H1 (cell line): ENCODE measurements at regions not wholly inside any gene's neighbourhood (a gene's known extent, or its start where the extent isn't known, plus 50 kb on each side); places are given as distances from the start of the nearest gene placed in this dataset.

ENCODE experiments used
- CTCF ChIA-PET: fragments of 300-600 bp; sonication (Branson Sonifier 250); formaldehyde crosslinking; loops from one replicate; lab custom pipeline; 2021; ENCODE audit not compliant: partially characterized antibody; lab: Charles Lee
- POLR2A ChIA-PET: fragments of 300-600 bp; sonication (Branson Sonifier 250); formaldehyde crosslinking; loops from one replicate; lab custom pipeline; 2021; ENCODE audit warnings: inconsistent platforms; ENCODE audit not compliant: partially characterized antibody; lab: Charles Lee
- DNase-seq, 2 experiments: peaks; one replicate each; pipeline versions ENCODE4 v3.0.0 to v3.0.0-alpha.2; 2010 to 2022; ENCODE audit warnings: low spot score in 2 of 2, low read depth in 1 of 2, mixed read lengths in 1 of 2
- FAIRE-seq: peaks from 2 replicates; lab custom pipeline; 2011; peaks lifted over from hg19 to GRCh38; lab: Jason Lieb, UNC
- H2AFZ ChIP-seq: 2 replicates; pipeline ENCODE4 v1.8.1; 2012; ENCODE audit warnings: low read length, inconsistent platforms
- H2AK5ac ChIP-seq: 2 replicates; pipeline ENCODE4 v1.6.1; 2013; ENCODE audit warnings: low read depth, low read length
- H2BK120ac ChIP-seq: replicated peaks from 2 replicates; pipeline ENCODE3; 2013; ENCODE audit warnings: low read depth, low read length, inconsistent platforms
- H2BK12ac ChIP-seq: 2 replicates; pipeline ENCODE4 v1.6.1; 2013; ENCODE audit warnings: low read depth, low read length
- H2BK15ac ChIP-seq: 2 replicates; pipeline ENCODE4 v1.6.1; 2013; ENCODE audit warnings: low read length
- H2BK20ac ChIP-seq: 2 replicates; pipeline ENCODE4 v1.6.1; 2013; ENCODE audit warnings: low read length
- H2BK5ac ChIP-seq: 2 replicates; pipeline ENCODE4 v1.6.1; 2013; ENCODE audit warnings: low read depth, low read length
- H3K14ac ChIP-seq: 2 replicates; pipeline ENCODE4 v1.6.1; 2013; ENCODE audit warnings: inconsistent platforms; ENCODE audit not compliant: insufficient read length
- H3K18ac ChIP-seq: 2 replicates; pipeline ENCODE4 v1.6.1; 2013; ENCODE audit warnings: low read length; ENCODE audit errors: extremely low read depth
- H3K23ac ChIP-seq: 2 replicates; pipeline ENCODE4 v1.6.1; 2013; ENCODE audit warnings: inconsistent platforms; ENCODE audit not compliant: insufficient read length
- H3K23me2 ChIP-seq: 2 replicates; pipeline ENCODE4 v1.6.1; 2013; ENCODE audit warnings: low read depth, low read length
- H3K27ac ChIP-seq: 2 replicates; pipeline ENCODE4 v1.6.1; 2011; ENCODE audit warnings: low read depth, low read length, inconsistent platforms
- H3K27me3 ChIP-seq, 4 experiments: replicated peaks in 1 of 4; 1 replicate in 1 of 4; 2 replicates in 3 of 4; pipeline versions ENCODE4 v1.6.1 to v1.8.1; 2011 to 2013; ENCODE audit warnings: low read length in 3 of 4, mild to moderate bottlenecking in 3 of 4, inconsistent platforms in 2 of 4, mixed read lengths in 2 of 4, moderate library complexity in 1 of 4; ENCODE audit not compliant: control insufficient read depth in 3 of 4, insufficient read depth in 3 of 4; ENCODE audit errors: extremely low read depth in 1 of 4
- H3K36me3 ChIP-seq, 4 experiments: 2 replicates each; pipeline versions ENCODE4 v1.6.1 to v1.8.1; 2011 to 2013; ENCODE audit warnings: mild to moderate bottlenecking in 4 of 4, low read length in 3 of 4, moderate library complexity in 2 of 4, control low read depth in 1 of 4, inconsistent platforms in 1 of 4; ENCODE audit not compliant: insufficient read depth in 4 of 4, control insufficient read depth in 2 of 4
- H3K4ac ChIP-seq: replicated peaks from 2 replicates; pipeline ENCODE3; 2013; ENCODE audit warnings: low read length, low read depth, mixed read lengths, inconsistent platforms; ENCODE audit not compliant: insufficient read length
- H3K4me1 ChIP-seq, 4 experiments: replicated peaks in 1 of 4; 1 replicate in 1 of 4; 2 replicates in 3 of 4; pipeline versions ENCODE4 v1.6.1 to v1.8.1; 2011 to 2013; ENCODE audit warnings: low read length in 3 of 4, inconsistent platforms in 2 of 4, mixed read lengths in 1 of 4; ENCODE audit not compliant: insufficient read depth in 4 of 4, control insufficient read depth in 3 of 4
- H3K4me2 ChIP-seq, 2 experiments: 2 replicates each; pipeline versions ENCODE4 v1.6.1 to v1.8.1; 2011 to 2013; ENCODE audit warnings: low read depth in 2 of 2, low read length in 2 of 2, control low read depth in 1 of 2, inconsistent platforms in 1 of 2, mild to moderate bottlenecking in 1 of 2; ENCODE audit not compliant: insufficient read depth in 1 of 2
- H3K4me3 ChIP-seq, 4 experiments: fragments of 200-600, 300-600 bp in 1 of 4; sonication (generic), shearing (Covaris generic), sonication (Bioruptor Twin) in 1 of 4; 2 replicates each; pipeline versions ENCODE4 v1.5.1 to v1.8.1; 2011 to 2016; ENCODE audit warnings: low read length in 4 of 4, low read depth in 3 of 4, control low read depth in 2 of 4, inconsistent platforms in 2 of 4, mild to moderate bottlenecking in 2 of 4, mixed read lengths in 1 of 4, moderate library complexity in 1 of 4; ENCODE audit not compliant: insufficient read depth in 2 of 4; ENCODE audit errors: extremely low read depth in 1 of 4
- H3K56ac ChIP-seq: replicated peaks from 2 replicates; pipeline ENCODE3; 2013; ENCODE audit warnings: low read depth, mild to moderate bottlenecking, mixed read lengths, low read length, inconsistent platforms; ENCODE audit not compliant: insufficient read length
- H3K79me1 ChIP-seq: 2 replicates; pipeline ENCODE4 v1.6.1; 2013; ENCODE audit warnings: low read depth, low read length, control low read depth
- H3K79me2 ChIP-seq, 2 experiments: 2 replicates each; pipeline versions ENCODE4 v1.6.1 to v1.8.1; 2012 to 2013; ENCODE audit warnings: low read length in 2 of 2, mild to moderate bottlenecking in 2 of 2, inconsistent platforms in 1 of 2; ENCODE audit not compliant: insufficient read depth in 2 of 2, control insufficient read depth in 1 of 2
- H3K9ac ChIP-seq, 4 experiments: replicated peaks in 1 of 4; 1 replicate in 1 of 4; 2 replicates in 3 of 4; pipeline versions ENCODE4 v1.6.1 to v1.8.1; 2011 to 2013; ENCODE audit warnings: low read depth in 3 of 4, low read length in 3 of 4, control low read depth in 2 of 4, mild to moderate bottlenecking in 2 of 4, moderate library complexity in 2 of 4, inconsistent platforms in 1 of 4; ENCODE audit errors: extremely low read depth in 1 of 4
- H3K9me3 ChIP-seq, 2 experiments: 2 replicates each; pipeline versions ENCODE4 v1.6.1 to v1.8.1; 2012 to 2013; ENCODE audit warnings: mild to moderate bottlenecking in 2 of 2, moderate library complexity in 2 of 2, control low read depth in 1 of 2, inconsistent platforms in 1 of 2, low read depth in 1 of 2, low read length in 1 of 2, mixed read lengths in 1 of 2; ENCODE audit not compliant: insufficient read depth in 2 of 2
- H4K20me1 ChIP-seq, 2 experiments: replicated peaks in 1 of 2; 2 replicates each; pipeline versions ENCODE3 to v1.8.1; 2011 to 2013; ENCODE audit warnings: inconsistent platforms in 2 of 2, low read length in 2 of 2, mild to moderate bottlenecking in 1 of 2; ENCODE audit not compliant: insufficient read depth in 2 of 2, control insufficient read depth in 1 of 2
- H4K5ac ChIP-seq: 2 replicates; pipeline ENCODE4 v1.6.1; 2013; ENCODE audit warnings: low read length, low read depth, mixed read lengths, inconsistent platforms; ENCODE audit not compliant: insufficient read length
- H4K8ac ChIP-seq: 2 replicates; pipeline ENCODE4 v1.8.0; 2013; ENCODE audit warnings: mild to moderate bottlenecking, moderate library complexity, low read length, inconsistent platforms; ENCODE audit not compliant: insufficient read depth; ENCODE audit errors: extremely low read depth
- H4K91ac ChIP-seq: replicated peaks from 2 replicates; pipeline ENCODE3; 2013; ENCODE audit warnings: low read length, mixed read lengths, inconsistent platforms; ENCODE audit not compliant: insufficient read length
- BRCA1 ChIP-seq: IDR thresholded peaks from 2 replicates; pipeline ENCODE4 v1.6.1; 2012; ENCODE audit warnings: low read depth, low read length, improper control_type of control experiment
- CBX8 ChIP-seq: fragments of 300-800, 300-1000 bp; sonication (generic); IDR thresholded peaks from 2 replicates; pipeline ENCODE4 v1.7.1; 2016; ENCODE audit warnings: low read depth, low read length, borderline replicate concordance
- CHD1 ChIP-seq: IDR thresholded peaks from 2 replicates; pipeline ENCODE4 v1.6.1; 2012; ENCODE audit warnings: low read depth, low read length, improper control_type of control experiment
- CHD2 ChIP-seq: IDR thresholded peaks from 2 replicates; pipeline ENCODE4 v1.6.1; 2012; ENCODE audit warnings: low read length, improper control_type of control experiment
- EGR1 ChIP-seq: IDR thresholded peaks from 2 replicates; pipeline ENCODE4 v1.6.1; 2011; ENCODE audit warnings: low read depth, low read length, borderline replicate concordance
- GABPA ChIP-seq: IDR thresholded peaks from 2 replicates; pipeline ENCODE4 v1.6.1; 2011; ENCODE audit warnings: mild to moderate bottlenecking, low read length, moderate library complexity, borderline replicate concordance; ENCODE audit not compliant: insufficient read depth
- HDAC6 ChIP-seq: IDR thresholded peaks from one replicate; pipeline ENCODE4 v1.7.1; 2012; ENCODE audit warnings: low read depth, mild to moderate bottlenecking, inconsistent platforms, low read length, moderate library complexity
- RXRA ChIP-seq: IDR thresholded peaks from 2 replicates; pipeline ENCODE4 v1.6.1; 2011; ENCODE audit warnings: low read depth, mild to moderate bottlenecking, low read length, moderate library complexity; ENCODE audit not compliant: insufficient read depth
- SIX5 ChIP-seq: IDR thresholded peaks from 2 replicates; pipeline ENCODE4 v1.6.1; 2011; ENCODE audit warnings: mild to moderate bottlenecking, low read depth, low read length
- SP1 ChIP-seq: IDR thresholded peaks from 2 replicates; pipeline ENCODE4 v1.6.1; 2011; ENCODE audit warnings: low read depth, low read length
- SP4 ChIP-seq: IDR thresholded peaks from 2 replicates; pipeline ENCODE4 v1.6.1; 2012; ENCODE audit warnings: low read length, inconsistent platforms
- TAF7 ChIP-seq: optimal IDR thresholded peaks from 2 replicates; pipeline ENCODE3; 2011; ENCODE audit warnings: low read depth, mild to moderate bottlenecking, inconsistent platforms, low read length, moderate library complexity, borderline replicate concordance
- TBP ChIP-seq: IDR thresholded peaks from 2 replicates; pipeline ENCODE4 v1.6.1; 2011; ENCODE audit warnings: low read depth, low read length, improper control_type of control experiment
- WGBS, 2 experiments: shearing (Covaris generic) in 1 of 2; methylation state at CpG; one replicate each; pipeline versions ENCODE4 v1.1.6 to v1.1.7; 2013 to 2015; ENCODE audit warnings: low lambda C conversion rate in 2 of 2, mixed read lengths in 2 of 2, inconsistent platforms in 1 of 2, low coverage in 1 of 2, missing lambda C conversion rate in 1 of 2; ENCODE audit not compliant: insufficient replicate concordance in 2 of 2, insufficient coverage in 1 of 2, insufficient read length in 1 of 2; ENCODE audit errors: extremely low coverage in 1 of 2, missing lambda C conversion rate in 1 of 2; 5-methylcytosine and 5-hydroxymethylcytosine counted together

GRCh38 chr10:84789026-84789425 is 460.6 kb downstream of the CCSER2 start:
- Histone ChIP-seq H3K27ac (no peak overlapping the region), H3K4me1 (no peaks in the 10 kb centered on the region), H3K4ac (no peak overlapping the region), H4K91ac (no peak overlapping the region), H2BK120ac (no peak overlapping the region), H4K8ac (no peak overlapping the region), H2BK20ac (no peak overlapping the region), H2BK5ac (no peak overlapping the region), H3K36me3 (no peaks in the 10 kb centered on the region), H2AK5ac (no peak overlapping the region), H3K9ac (no peak overlapping the region), H3K56ac (no peak overlapping the region), H3K23ac (no peak overlapping the region), H2BK12ac (no peak overlapping the region), H2BK15ac (no peak overlapping the region), H3K4me2 (no peak overlapping the region), H3K9me3 (0 out of 4 replicates have a peak, but pooled peaks cover 0 to 2% of the 10 kb centered on the region in 2 experiments), H4K20me1 (no peaks in the 10 kb centered on the region), H3K79me2 (no peaks in the 10 kb centered on the region), H3K14ac (no peak overlapping the region), H3K27me3 (no peaks in the 10 kb centered on the region), H3K18ac (no peak overlapping the region), H4K5ac (no peak overlapping the region), H3K4me3 (no peak overlapping the region), H3K79me1 (no peaks in the 10 kb centered on the region), H3K23me2 (no peaks in the 10 kb centered on the region), H2AFZ (no peak overlapping the region)
- CTCF ChIA-PET, result interaction anchor here (1.4 kb wide), 1 partner anchor 26 kb away, joined by 3 read pairs; no protein-coding TSS in a partner anchor
- WGBS, 2 experiments, result 93% methylated on average over 2 of the region's 2 CpGs; no CpG with 5 or more reads in 1 of the 2 experiments
- TF ChIP-seq TBP (no peak), TAF7 (no peak), EGR1 (no peak), SIX5 (no peak), HDAC6 (no peak), CBX8 (no peak), SP1 (no peak), BRCA1 (no peak), SP4 (no peak), CHD2 (no peak), CHD1 (no peak), RXRA (no peak), GABPA (no peak)
- POLR2A ChIA-PET, result no interaction called here
- DNase-seq (no peak), FAIRE-seq (no peak)
